ENCODE measurements at regions not wholly inside any gene's neighbourhood (a gene's known extent, or its start where the extent isn't known, plus 50 kb on each side); places are given as distances from the start of the nearest gene placed in this dataset.

DNA sequence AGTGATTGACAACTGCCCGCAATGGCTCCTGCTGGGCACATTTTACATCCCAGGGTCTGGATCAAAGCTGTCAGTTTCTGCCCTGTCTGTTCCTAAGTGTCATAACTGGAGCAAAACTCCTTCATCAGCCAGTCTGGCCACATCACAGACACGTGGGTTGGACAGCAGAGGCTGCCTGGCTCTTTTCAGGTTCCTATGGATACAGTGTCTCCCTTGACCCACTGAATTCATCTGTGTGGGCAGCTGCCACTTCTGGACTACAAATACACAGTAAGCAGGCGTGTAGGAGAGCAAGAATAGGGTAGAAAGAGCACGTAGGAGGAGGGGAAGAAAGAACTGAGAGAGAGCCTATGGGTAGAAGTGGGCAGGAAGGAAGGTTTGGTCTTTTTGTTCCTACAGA is 238.0 kb downstream of the ENC1 start:
- TF ChIP-seq, protein P1, sequence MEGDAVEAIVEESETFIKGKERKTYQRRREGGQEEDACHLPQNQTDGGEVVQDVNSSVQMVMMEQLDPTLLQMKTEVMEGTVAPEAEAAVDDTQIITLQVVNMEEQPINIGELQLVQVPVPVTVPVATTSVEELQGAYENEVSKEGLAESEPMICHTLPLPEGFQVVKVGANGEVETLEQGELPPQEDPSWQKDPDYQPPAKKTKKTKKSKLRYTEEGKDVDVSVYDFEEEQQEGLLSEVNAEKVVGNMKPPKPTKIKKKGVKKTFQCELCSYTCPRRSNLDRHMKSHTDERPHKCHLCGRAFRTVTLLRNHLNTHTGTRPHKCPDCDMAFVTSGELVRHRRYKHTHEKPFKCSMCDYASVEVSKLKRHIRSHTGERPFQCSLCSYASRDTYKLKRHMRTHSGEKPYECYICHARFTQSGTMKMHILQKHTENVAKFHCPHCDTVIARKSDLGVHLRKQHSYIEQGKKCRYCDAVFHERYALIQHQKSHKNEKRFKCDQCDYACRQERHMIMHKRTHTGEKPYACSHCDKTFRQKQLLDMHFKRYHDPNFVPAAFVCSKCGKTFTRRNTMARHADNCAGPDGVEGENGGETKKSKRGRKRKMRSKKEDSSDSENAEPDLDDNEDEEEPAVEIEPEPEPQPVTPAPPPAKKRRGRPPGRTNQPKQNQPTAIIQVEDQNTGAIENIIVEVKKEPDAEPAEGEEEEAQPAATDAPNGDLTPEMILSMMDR (IDR thresholded peaks at IDR 0.05), result no peak
- TF ChIP-seq EP300 (IDR thresholded peaks at IDR 0.05), result no peak
- TF ChIP-seq POLR2A (IDR thresholded peaks at IDR 0.05), result no peak

All from ovary (tissue), 3 donors.